HepG2 (cell line): ENCODE measurements at regions not wholly inside any gene's neighbourhood (a gene's known extent, or its start where the extent isn't known, plus 50 kb on each side); places are given as distances from the start of the nearest gene placed in this dataset.

Experiments
- ATAC-seq: fragments of 200-7000 bp; cut with Tn5 transposase; 3 replicates; pipeline ENCODE4 v1.9.1; 2020; ENCODE audit warnings: mild to moderate bottlenecking, moderate library complexity
- BruUV-seq: library from RNA; stranded (reverse); fragments of 400-500 nt; replicated peaks from 2 replicates; lab custom pipeline; 2021; lab: Mats Ljungman, UMichigan
- CTCF ChIA-PET: fragments of 300-600 bp; formaldehyde crosslinking; extraction: SDS; loops from one replicate; lab custom pipeline; 2021; ENCODE audit warnings: low total read pairs, inconsistent platforms, low intra/inter-chr PET ratio; lab: Yijun Ruan, JAX
- POLR2A ChIA-PET: fragments of 350-600 bp; sonication (Branson Sonifier 250); formaldehyde crosslinking; loops from one replicate; lab custom pipeline; 2020; ENCODE audit warnings: antibody characterized with exemption, inconsistent platforms; lab: Yijun Ruan, JAX
- DNase-seq: peaks from one replicate; pipeline ENCODE4 v3.0.0-alpha.2; 2015; ENCODE audit warnings: low spot score
- FAIRE-seq: peaks from 3 replicates; lab custom pipeline; 2011; peaks lifted over from hg19 to GRCh38; lab: Jason Lieb, UNC
- H2AFZ ChIP-seq: one replicate; pipeline ENCODE4 v1.6.1; 2011; ENCODE audit warnings: low read length, inconsistent platforms
- H3K27ac ChIP-seq: fragments of 300-600 bp; 3 replicates; pipeline ENCODE4 v1.8.0; 2011; ENCODE audit warnings: mixed run types, mild to moderate bottlenecking, mixed read lengths, low read length, inconsistent platforms; ENCODE audit not compliant: insufficient read depth; ENCODE audit errors: extremely low read length
- H3K27me3 ChIP-seq, 2 experiments: fragments of 200-600 bp in 1 of 2; 2 replicates in 1 of 2; 3 replicates in 1 of 2; pipeline versions ENCODE4 v1.6.0 to v1.8.0; 2011; ENCODE audit warnings: low read length in 2 of 2, mild to moderate bottlenecking in 2 of 2, moderate library complexity in 2 of 2, inconsistent platforms in 1 of 2; ENCODE audit not compliant: insufficient read depth in 2 of 2, control insufficient read depth in 1 of 2
- H3K36me3 ChIP-seq, 2 experiments: fragments of 200-600 bp in 1 of 2; replicated peaks in 1 of 2; 2 replicates in 1 of 2; 3 replicates in 1 of 2; pipeline versions ENCODE4 v1.5.1 to v1.8.0; 2011; ENCODE audit warnings: low read length in 2 of 2, inconsistent platforms in 1 of 2; ENCODE audit not compliant: insufficient read depth in 2 of 2, control insufficient read depth in 1 of 2
- H3K4me1 ChIP-seq: 2 replicates; pipeline ENCODE4 v1.5.1; 2012; ENCODE audit warnings: low read length, inconsistent platforms; ENCODE audit not compliant: insufficient read depth
- H3K4me2 ChIP-seq: 2 replicates; pipeline ENCODE4 v1.6.0; 2011; ENCODE audit warnings: low read depth, low read length, inconsistent platforms
- H3K4me3 ChIP-seq, 3 experiments: fragments of 200-600 bp in 1 of 3; sonication (generic), shearing (Covaris generic) in 1 of 3; replicated peaks in 1 of 3; 2 replicates each; pipeline ENCODE4 v1.5.1; 2011 to 2016; ENCODE audit warnings: low read length in 3 of 3, inconsistent platforms in 2 of 3, low read depth in 2 of 3, mild to moderate bottlenecking in 2 of 3, control low read depth in 1 of 3, mixed read lengths in 1 of 3; ENCODE audit not compliant: insufficient read depth in 1 of 3
- H3K79me2 ChIP-seq: one replicate; pipeline ENCODE4 v1.6.1; 2011; ENCODE audit warnings: low read length, inconsistent platforms; ENCODE audit not compliant: insufficient read depth
- H3K9ac ChIP-seq: 2 replicates; pipeline ENCODE4 v1.6.0; 2011; ENCODE audit warnings: mild to moderate bottlenecking, low read depth, low read length, inconsistent platforms; ENCODE audit not compliant: insufficient read depth
- H3K9me3 ChIP-seq: 2 replicates; pipeline ENCODE4 v1.5.1; 2012; ENCODE audit warnings: mild to moderate bottlenecking, low read length
- H4K20me1 ChIP-seq: 2 replicates; pipeline ENCODE4 v1.6.0; 2011; ENCODE audit warnings: inconsistent platforms, mild to moderate bottlenecking, low read length, moderate library complexity; ENCODE audit not compliant: insufficient read depth
- GABPB1 ChIP-seq: IDR thresholded peaks from 2 replicates; pipeline ENCODE4 v1.6.1; 2016; ENCODE audit warnings: mild to moderate bottlenecking, missing genetic modification reagents, moderate library complexity, missing compliant biosample characterization
- HNRNPL ChIP-seq: fragments of 200-400 bp; formaldehyde crosslinking; IDR thresholded peaks from 2 replicates; pipeline ENCODE4 v1.6.1; 2017; ENCODE audit warnings: mild to moderate bottlenecking, low read depth, low read length
- LRRFIP1 ChIP-seq: sonication (generic); formaldehyde crosslinking; conservative IDR thresholded peaks from 2 replicates; pipeline ENCODE4 v1.4.0; 2020; ENCODE audit warnings: missing genetic modification reagents
- NR2F1 ChIP-seq, 2 experiments: fragments of 450-650 bp in 1 of 2; formaldehyde crosslinking in 1 of 2; IDR thresholded peaks; 2 replicates each; pipeline versions ENCODE4 v1.5.0 to v1.6.1; 2016 to 2020; ENCODE audit warnings: mild to moderate bottlenecking in 1 of 2, missing compliant biosample characterization in 1 of 2, missing genetic modification reagents in 1 of 2, moderate library complexity in 1 of 2
- REPIN1 ChIP-seq: sonication (generic); formaldehyde crosslinking; IDR thresholded peaks from 2 replicates; pipeline ENCODE4 v1.8.0; 2022; ENCODE audit warnings: missing genetic modification reagents, low read depth, mild to moderate bottlenecking, borderline replicate concordance
- REXO4 ChIP-seq: sonication (generic); formaldehyde crosslinking; IDR thresholded peaks from 2 replicates; pipeline ENCODE4 v1.8.0; 2022; ENCODE audit warnings: missing genetic modification reagents, mild to moderate bottlenecking, borderline replicate concordance
- SIN3A ChIP-seq: IDR thresholded peaks from 2 replicates; pipeline ENCODE4 v1.6.1; 2011; ENCODE audit warnings: low read depth, mild to moderate bottlenecking, control low read depth, low read length, borderline replicate concordance
- SP5 ChIP-seq: IDR thresholded peaks from 2 replicates; pipeline ENCODE4 v1.6.1; 2016; ENCODE audit warnings: low read depth, borderline replicate concordance
- ZBTB2 ChIP-seq: sonication (generic); formaldehyde crosslinking; IDR thresholded peaks from 2 replicates; pipeline ENCODE4 v1.8.0; 2022; ENCODE audit warnings: low read depth, missing genetic modification reagents
- ZNF34 ChIP-seq: sonication (generic); formaldehyde crosslinking; IDR thresholded peaks from 2 replicates; pipeline ENCODE4 v1.4.0; 2020; ENCODE audit warnings: mild to moderate bottlenecking, missing genetic modification reagents, borderline replicate concordance
- ZNF550 ChIP-seq: sonication (generic); formaldehyde crosslinking; IDR thresholded peaks from 2 replicates; pipeline ENCODE4 v1.4.0; 2020; ENCODE audit warnings: mild to moderate bottlenecking, missing genetic modification reagents, borderline replicate concordance
- ZNF607 ChIP-seq: sonication (generic); formaldehyde crosslinking; IDR thresholded peaks from 2 replicates; pipeline ENCODE4 v1.5.1; 2020; ENCODE audit warnings: missing genetic modification reagents, mild to moderate bottlenecking, borderline replicate concordance
- ZNF790 ChIP-seq: sonication (generic); formaldehyde crosslinking; IDR thresholded peaks from 2 replicates; pipeline ENCODE4 v1.8.0; 2022; ENCODE audit warnings: missing genetic modification reagents, mild to moderate bottlenecking, borderline replicate concordance
- WGBS: methylation state at CpG from one replicate; pipeline ENCODE4 v1.1.6; 2017; ENCODE audit warnings: low lambda C conversion rate; 5-methylcytosine and 5-hydroxymethylcytosine counted together
- in situ Hi-C: cut with HindIII; loops from 2 replicates; pipeline ENCODE4 v1.10.0; 2017; ENCODE audit warnings: low pct_unique_long_range_greater_than_20kb; ENCODE audit not compliant: extremely low pct_ligation_motif_present
- intact Hi-C: fragments of 100-400 bp; cut with micrococcal nuclease; formaldehyde crosslinking; loops from one replicate; pipeline ENCODE4 v1.10.0; 2022; ENCODE audit not compliant: unreplicated experiment

DNA sequence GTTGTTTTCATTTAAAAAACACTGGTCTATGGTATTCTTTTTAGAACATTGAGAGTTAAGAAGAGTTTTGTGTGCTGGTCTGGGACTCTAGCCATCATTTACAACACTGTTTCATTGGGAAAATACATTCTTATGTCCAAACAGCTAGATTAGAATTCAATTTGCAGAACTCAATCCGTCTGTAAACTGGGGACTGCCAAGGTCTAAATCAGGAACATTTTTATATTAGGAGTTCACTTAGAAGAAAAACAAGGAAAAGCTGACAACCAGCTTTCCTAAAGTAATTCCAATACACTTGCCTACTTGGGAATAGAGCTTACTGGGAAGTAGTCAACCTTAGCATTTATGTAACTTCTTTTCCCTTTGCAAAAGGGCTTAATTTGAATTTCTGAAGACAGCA lies 91.5 kb upstream of the RNF152 start:
- ATAC-seq = no peak

More for the DNA sequence above, 91.5 kb upstream of the RNF152 start:
- no peaks in the 10 kb centered on the region for H3K79me2 ChIP-seq
- no peaks in the 10 kb centered on the region for H3K9me3 ChIP-seq
- H3K9ac ChIP-seq = no peak overlapping the region
- H3K36me3 ChIP-seq = no peaks in the 10 kb centered on the region
- no peak overlapping the region for H2AFZ ChIP-seq
- H3K4me1 ChIP-seq = no peaks in the 10 kb centered on the region
- no peak overlapping the region for H3K4me2 ChIP-seq
- POLR2A ChIA-PET = no interaction called here
- no peak for TF ChIP-seq REXO4 (CRISPR knock-in tag)
- no peak for TF ChIP-seq LRRFIP1 (CRISPR knock-in tag)
- TF ChIP-seq ZNF790 (CRISPR knock-in tag) = no peak
- no peak for TF ChIP-seq SIN3A
- no peak for TF ChIP-seq SP5 (CRISPR knock-in tag)
- TF ChIP-seq ZBTB2 (CRISPR knock-in tag) = no peak
- TF ChIP-seq ZNF34 (CRISPR knock-in tag) = no peak
- TF ChIP-seq HNRNPL = no peak
- TF ChIP-seq NR2F1 (CRISPR knock-in tag; IDR thresholded peaks at IDR 0.05) = no peak
- no peak for TF ChIP-seq ZNF550 (CRISPR knock-in tag)
- TF ChIP-seq REPIN1 (CRISPR knock-in tag) = no peak
- no peak for TF ChIP-seq GABPB1 (CRISPR knock-in tag)
- TF ChIP-seq ZNF607 = no peak
- TF ChIP-seq, all 625 proteins: peak for 0
- FAIRE-seq (no peak), DNase-seq (no peak)
- Histone ChIP-seq H4K20me1 (no peaks in the 10 kb centered on the region), H3K27me3 (no peaks in the 10 kb centered on the region), H3K27ac (no peak overlapping the region), H3K4me3 (no peak overlapping the region)
- in situ Hi-C loops = no loop called here
- intact Hi-C loops = no loop called here
- CTCF ChIA-PET = no interaction called here
- WGBS = 8% methylated on average over 1 of the region's 1 CpG
- BruUV-seq = no TSS peak
